ENCODE measurements at regions not wholly inside any gene's neighbourhood (a gene's known extent, or its start where the extent isn't known, plus 50 kb on each side); places are given as distances from the start of the nearest gene placed in this dataset.
"Not testable (repeated sequence)": the region's sequence is repeated elsewhere in the genome, so short reads cannot be mapped to it uniquely, and the experiment has no call there.

GRCh38 chr7:153408360-153409335, 643.5 kb upstream of the DPP6 start:
- TF ChIP-seq POLR2A (IDR thresholded peaks at IDR 0.05): no peak
- no peak for TF ChIP-seq CTCF (IDR thresholded peaks at IDR 0.05)
- DNase-seq: no peak
- no peak overlapping the region for H3K27ac ChIP-seq
- H3K4me3 ChIP-seq (replicated peaks in 1 of 3): no peak overlapping the region
- intact Hi-C loops (cut with DNase I): no loop called here
- H3K27me3 ChIP-seq: no peaks in the 10 kb centered on the region
- H3K9me3 ChIP-seq: no peaks in the 10 kb centered on the region
- H3K4me1 ChIP-seq: no peaks in the 10 kb centered on the region
- WGBS, 2 donors: 81 to 84% methylated on average over 3 of the region's 3 CpGs
- H3K36me3 ChIP-seq: no peaks in the 10 kb centered on the region

- 88 to 92% methylated on average over 10 of the region's 10 CpGs for WGBS, 2 donors
- H3K27me3 ChIP-seq; DNase-seq; intact Hi-C loops (cut with DNase I); H3K9me3 ChIP-seq; H3K36me3 ChIP-seq; H3K4me3 ChIP-seq (replicated peaks in 1 of 3); H3K4me1 ChIP-seq; H3K27ac ChIP-seq: not testable (repeated sequence)
These were observed 642.4 kb upstream of the DPP6 start for GRCh38 chr7:153409567-153410342.

- H3K36me3 ChIP-seq; DNase-seq; H3K9me3 ChIP-seq; H3K27ac ChIP-seq; intact Hi-C loops (cut with DNase I); H3K4me1 ChIP-seq; H3K27me3 ChIP-seq; H3K4me3 ChIP-seq (replicated peaks in 1 of 3): not testable (repeated sequence)
- WGBS, 2 donors: 88 to 94% methylated on average over 18 of the region's 18 CpGs
These were observed 641.1 kb upstream of the DPP6 start for GRCh38 chr7:153410997-153411642.

- H3K36me3 ChIP-seq; DNase-seq; H3K4me1 ChIP-seq; H3K27ac ChIP-seq; H3K9me3 ChIP-seq; H3K27me3 ChIP-seq; intact Hi-C loops (cut with DNase I); H3K4me3 ChIP-seq (replicated peaks in 1 of 3): not testable (repeated sequence)
- WGBS, 2 donors: 92 to 96% methylated on average over 17 to 19 of the region's 26 CpGs
These were observed 639.9 kb upstream of the DPP6 start for GRCh38 chr7:153412114-153412823.

- H3K27me3 ChIP-seq; H3K36me3 ChIP-seq; H3K27ac ChIP-seq; DNase-seq; intact Hi-C loops (cut with DNase I); H3K9me3 ChIP-seq; H3K4me1 ChIP-seq; H3K4me3 ChIP-seq (replicated peaks in 1 of 3): not testable (repeated sequence)
- WGBS, 2 donors: 95 to 96% methylated on average over 16 of the region's 16 CpGs
These were observed 639.4 kb upstream of the DPP6 start for GRCh38 chr7:153412824-153413198.

GRCh38 chr7:153413199-153413539, 639.0 kb upstream of the DPP6 start:
- WGBS, 2 donors: 92 to 94% methylated on average over 12 of the region's 12 CpGs

More at GRCh38 chr7:153413199-153413539, 639.0 kb upstream of the DPP6 start:
- intact Hi-C loops (cut with DNase I): no loop called here
- no peaks in the 10 kb centered on the region for H3K36me3 ChIP-seq
- no peaks in the 10 kb centered on the region for H3K27me3 ChIP-seq
- no peak for TF ChIP-seq CTCF (IDR thresholded peaks at IDR 0.05)
- TF ChIP-seq POLR2A (IDR thresholded peaks at IDR 0.05): no peak
- DNase-seq: no peak
- H3K9me3 ChIP-seq: no peaks in the 10 kb centered on the region
- no peak overlapping the region for H3K27ac ChIP-seq
- H3K4me1 ChIP-seq: no peaks in the 10 kb centered on the region
- H3K4me3 ChIP-seq (replicated peaks in 1 of 3): no peak overlapping the region

Data from thyroid gland (tissue), 4 donors.